Right forelimb (tissue), 1 donor: ENCODE measurements at regions not wholly inside any gene's neighbourhood (a gene's known extent, or its start where the extent isn't known, plus 50 kb on each side); places are given as distances from the start of the nearest gene placed in this dataset.

Experiments used
- DNase-seq: peaks from one replicate; pipeline ENCODE4 v3.0.0-alpha.2; 2018

GRCh38 chr3:34260271-34261000 is 462.0 kb downstream of the PDCD6IP start:
- peak; percentile 74 for DNase-seq

- no peak for DNase-seq
Observed at GRCh38 chr3:34261001-34261385, 462.6 kb downstream of the PDCD6IP start.

GRCh38 chr3:34263101-34263621 is 464.7 kb downstream of the PDCD6IP start:
- DNase-seq = peak; percentile 48

GRCh38 chr3:34264337-34265041 is 466.1 kb downstream of the PDCD6IP start:
- DNase-seq = no peak

- DNase-seq = no peak
Observed at GRCh38 chr3:34267088-34267487, 468.7 kb downstream of the PDCD6IP start.

- DNase-seq = no peak
Observed at GRCh38 chr3:34268032-34268709, 469.7 kb downstream of the PDCD6IP start.

GRCh38 chr3:34275811-34276210 is 477.4 kb downstream of the PDCD6IP start:
- DNase-seq = no peak

GRCh38 chr3:34276342-34276741 is 477.9 kb downstream of the PDCD6IP start:
- DNase-seq = no peak

GRCh38 chr3:34277110-34277509 is 478.7 kb downstream of the PDCD6IP start:
- no peak for DNase-seq

GRCh38 chr3:34279901-34280300 is 481.5 kb downstream of the PDCD6IP start:
- DNase-seq = no peak

- DNase-seq = no peak
Observed at GRCh38 chr3:34283751-34284150, 485.3 kb downstream of the PDCD6IP start.

GRCh38 chr3:34284959-34285826 is 486.8 kb downstream of the PDCD6IP start:
- DNase-seq = no peak

GRCh38 chr3:34285827-34286188 is 487.4 kb downstream of the PDCD6IP start:
- no peak for DNase-seq

- DNase-seq = no peak
Observed at GRCh38 chr3:34292605-34293300, 494.3 kb downstream of the PDCD6IP start.

- no peak for DNase-seq
Observed at GRCh38 chr3:34294240-34294639, 495.8 kb downstream of the PDCD6IP start.

- no peak for DNase-seq
Observed at GRCh38 chr3:34296796-34297195, 498.4 kb downstream of the PDCD6IP start.

GRCh38 chr3:34298653-34299052 is 500.2 kb downstream of the PDCD6IP start:
- DNase-seq = no peak

GRCh38 chr3:34300621-34301020 is 502.2 kb downstream of the PDCD6IP start:
- DNase-seq = no peak

GRCh38 chr3:34301313-34301712 is 502.9 kb downstream of the PDCD6IP start:
- no peak for DNase-seq

- DNase-seq = no peak
Observed at GRCh38 chr3:34305266-34305665, 506.8 kb downstream of the PDCD6IP start.

- no peak for DNase-seq
Observed at GRCh38 chr3:34312684-34313083, 514.3 kb downstream of the PDCD6IP start.

- DNase-seq = peak; percentile 48
Observed at GRCh38 chr3:34319881-34320280, 521.5 kb downstream of the PDCD6IP start.
